HEK293 (cell line): ENCODE measurements at regions not wholly inside any gene's neighbourhood (a gene's known extent, or its start where the extent isn't known, plus 50 kb on each side); places are given as distances from the start of the nearest gene placed in this dataset.

ENCODE experiments used
- CTCF ChIP-seq: fragments of 450-650 bp; formaldehyde crosslinking; IDR thresholded peaks from 2 replicates; pipeline ENCODE4 v1.5.1; 2016; ENCODE audit warnings: missing biosample characterization, missing genetic modification characterization
- HOXD13 ChIP-seq: sonication (generic); formaldehyde crosslinking; IDR thresholded peaks from 2 replicates; pipeline ENCODE4 v1.8.0; 2022; ENCODE audit warnings: missing genetic modification reagents, borderline replicate concordance
- KLF10 ChIP-seq: fragments of 450-650 bp; IDR thresholded peaks from 2 replicates; pipeline ENCODE4 v1.5.1; 2018; ENCODE audit warnings: missing biosample characterization, mild to moderate bottlenecking, missing genetic modification characterization
- MEIS1 ChIP-seq: sonication (generic); formaldehyde crosslinking; IDR thresholded peaks from 2 replicates; pipeline ENCODE4 v1.8.1; 2022; ENCODE audit warnings: missing genetic modification reagents, mild to moderate bottlenecking, borderline replicate concordance
- MYNN ChIP-seq: fragments of 450-650 bp; formaldehyde crosslinking; IDR thresholded peaks from 2 replicates; pipeline ENCODE4 v1.5.1; 2016; ENCODE audit warnings: missing biosample characterization, missing genetic modification characterization, borderline replicate concordance
- TCF7L2 ChIP-seq: IDR thresholded peaks from 2 replicates; pipeline ENCODE4 v1.6.1; 2011; ENCODE audit warnings: low read depth, mild to moderate bottlenecking, inconsistent platforms, low read length, moderate library complexity, borderline replicate concordance
- ZNF280C ChIP-seq: fragments of 450-650 bp; formaldehyde crosslinking; IDR thresholded peaks from 2 replicates; pipeline ENCODE4 v1.5.1; 2016; ENCODE audit warnings: missing biosample characterization, missing genetic modification characterization
- ZNF777 ChIP-seq: fragments of 450-650 bp; formaldehyde crosslinking; IDR thresholded peaks from 2 replicates; pipeline ENCODE4 v1.5.1; 2017; ENCODE audit warnings: missing biosample characterization, missing genetic modification characterization, borderline replicate concordance
- TF ChIP-seq, protein P1 (sequence below): fragments of 450-650 bp; formaldehyde crosslinking; IDR thresholded peaks from 2 replicates; pipeline ENCODE4 v1.5.1; 2016; ENCODE audit warnings: missing biosample characterization, missing genetic modification characterization
- TF ChIP-seq, protein P2 (sequence below): fragments of 450-650 bp; formaldehyde crosslinking; IDR thresholded peaks from 2 replicates; pipeline ENCODE4 v1.5.1; 2016; ENCODE audit warnings: missing biosample characterization, missing genetic modification characterization
- TF ChIP-seq, protein P3 (sequence below): fragments of 450-650 bp; formaldehyde crosslinking; IDR thresholded peaks from 2 replicates; pipeline ENCODE4 v1.5.1; 2017; ENCODE audit warnings: missing biosample characterization, missing genetic modification characterization

GRCh38 chr18:1875219-1875618, 696.1 kb downstream of the METTL4 start:
- TF ChIP-seq, protein P1, sequence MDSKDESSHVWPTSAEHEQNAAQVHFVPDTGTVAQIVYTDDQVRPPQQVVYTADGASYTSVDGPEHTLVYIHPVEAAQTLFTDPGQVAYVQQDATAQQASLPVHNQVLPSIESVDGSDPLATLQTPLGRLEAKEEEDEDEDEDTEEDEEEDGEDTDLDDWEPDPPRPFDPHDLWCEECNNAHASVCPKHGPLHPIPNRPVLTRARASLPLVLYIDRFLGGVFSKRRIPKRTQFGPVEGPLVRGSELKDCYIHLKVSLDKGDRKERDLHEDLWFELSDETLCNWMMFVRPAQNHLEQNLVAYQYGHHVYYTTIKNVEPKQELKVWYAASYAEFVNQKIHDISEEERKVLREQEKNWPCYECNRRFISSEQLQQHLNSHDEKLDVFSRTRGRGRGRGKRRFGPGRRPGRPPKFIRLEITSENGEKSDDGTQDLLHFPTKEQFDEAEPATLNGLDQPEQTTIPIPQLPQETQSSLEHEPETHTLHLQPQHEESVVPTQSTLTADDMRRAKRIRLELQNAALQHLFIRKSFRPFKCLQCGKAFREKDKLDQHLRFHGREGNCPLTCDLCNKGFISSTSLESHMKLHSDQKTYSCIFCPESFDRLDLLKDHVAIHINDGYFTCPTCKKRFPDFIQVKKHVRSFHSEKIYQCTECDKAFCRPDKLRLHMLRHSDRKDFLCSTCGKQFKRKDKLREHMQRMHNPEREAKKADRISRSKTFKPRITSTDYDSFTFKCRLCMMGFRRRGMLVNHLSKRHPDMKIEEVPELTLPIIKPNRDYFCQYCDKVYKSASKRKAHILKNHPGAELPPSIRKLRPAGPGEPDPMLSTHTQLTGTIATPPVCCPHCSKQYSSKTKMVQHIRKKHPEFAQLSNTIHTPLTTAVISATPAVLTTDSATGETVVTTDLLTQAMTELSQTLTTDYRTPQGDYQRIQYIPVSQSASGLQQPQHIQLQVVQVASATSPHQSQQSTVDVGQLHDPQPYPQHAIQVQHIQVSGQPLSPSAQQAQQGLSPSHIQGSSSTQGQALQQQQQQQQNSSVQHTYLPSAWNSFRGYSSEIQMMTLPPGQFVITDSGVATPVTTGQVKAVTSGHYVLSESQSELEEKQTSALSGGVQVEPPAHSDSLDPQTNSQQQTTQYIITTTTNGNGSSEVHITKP (tag by site-specific recombination), result no peak
- TF ChIP-seq, protein P2, sequence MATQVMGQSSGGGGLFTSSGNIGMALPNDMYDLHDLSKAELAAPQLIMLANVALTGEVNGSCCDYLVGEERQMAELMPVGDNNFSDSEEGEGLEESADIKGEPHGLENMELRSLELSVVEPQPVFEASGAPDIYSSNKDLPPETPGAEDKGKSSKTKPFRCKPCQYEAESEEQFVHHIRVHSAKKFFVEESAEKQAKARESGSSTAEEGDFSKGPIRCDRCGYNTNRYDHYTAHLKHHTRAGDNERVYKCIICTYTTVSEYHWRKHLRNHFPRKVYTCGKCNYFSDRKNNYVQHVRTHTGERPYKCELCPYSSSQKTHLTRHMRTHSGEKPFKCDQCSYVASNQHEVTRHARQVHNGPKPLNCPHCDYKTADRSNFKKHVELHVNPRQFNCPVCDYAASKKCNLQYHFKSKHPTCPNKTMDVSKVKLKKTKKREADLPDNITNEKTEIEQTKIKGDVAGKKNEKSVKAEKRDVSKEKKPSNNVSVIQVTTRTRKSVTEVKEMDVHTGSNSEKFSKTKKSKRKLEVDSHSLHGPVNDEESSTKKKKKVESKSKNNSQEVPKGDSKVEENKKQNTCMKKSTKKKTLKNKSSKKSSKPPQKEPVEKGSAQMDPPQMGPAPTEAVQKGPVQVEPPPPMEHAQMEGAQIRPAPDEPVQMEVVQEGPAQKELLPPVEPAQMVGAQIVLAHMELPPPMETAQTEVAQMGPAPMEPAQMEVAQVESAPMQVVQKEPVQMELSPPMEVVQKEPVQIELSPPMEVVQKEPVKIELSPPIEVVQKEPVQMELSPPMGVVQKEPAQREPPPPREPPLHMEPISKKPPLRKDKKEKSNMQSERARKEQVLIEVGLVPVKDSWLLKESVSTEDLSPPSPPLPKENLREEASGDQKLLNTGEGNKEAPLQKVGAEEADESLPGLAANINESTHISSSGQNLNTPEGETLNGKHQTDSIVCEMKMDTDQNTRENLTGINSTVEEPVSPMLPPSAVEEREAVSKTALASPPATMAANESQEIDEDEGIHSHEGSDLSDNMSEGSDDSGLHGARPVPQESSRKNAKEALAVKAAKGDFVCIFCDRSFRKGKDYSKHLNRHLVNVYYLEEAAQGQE (tag by site-specific recombination), result no peak
- TF ChIP-seq CTCF (tag by site-specific recombination), result no peak
- TF ChIP-seq MEIS1 (CRISPR knock-in tag), result no peak
- TF ChIP-seq TCF7L2, result no peak
- no peak for TF ChIP-seq ZNF777 (tag by site-specific recombination)
- TF ChIP-seq, protein P3, sequence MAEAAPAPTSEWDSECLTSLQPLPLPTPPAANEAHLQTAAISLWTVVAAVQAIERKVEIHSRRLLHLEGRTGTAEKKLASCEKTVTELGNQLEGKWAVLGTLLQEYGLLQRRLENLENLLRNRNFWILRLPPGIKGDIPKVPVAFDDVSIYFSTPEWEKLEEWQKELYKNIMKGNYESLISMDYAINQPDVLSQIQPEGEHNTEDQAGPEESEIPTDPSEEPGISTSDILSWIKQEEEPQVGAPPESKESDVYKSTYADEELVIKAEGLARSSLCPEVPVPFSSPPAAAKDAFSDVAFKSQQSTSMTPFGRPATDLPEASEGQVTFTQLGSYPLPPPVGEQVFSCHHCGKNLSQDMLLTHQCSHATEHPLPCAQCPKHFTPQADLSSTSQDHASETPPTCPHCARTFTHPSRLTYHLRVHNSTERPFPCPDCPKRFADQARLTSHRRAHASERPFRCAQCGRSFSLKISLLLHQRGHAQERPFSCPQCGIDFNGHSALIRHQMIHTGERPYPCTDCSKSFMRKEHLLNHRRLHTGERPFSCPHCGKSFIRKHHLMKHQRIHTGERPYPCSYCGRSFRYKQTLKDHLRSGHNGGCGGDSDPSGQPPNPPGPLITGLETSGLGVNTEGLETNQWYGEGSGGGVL (tag by site-specific recombination), result no peak
- TF ChIP-seq ZNF280C (tag by site-specific recombination), result no peak
- TF ChIP-seq HOXD13, result no peak
- no peak for TF ChIP-seq KLF10 (tag by site-specific recombination)
- TF ChIP-seq MYNN (tag by site-specific recombination), result no peak
